ENCODE measurements at regions not wholly inside any gene's neighbourhood (a gene's known extent, or its start where the extent isn't known, plus 50 kb on each side); places are given as distances from the start of the nearest gene placed in this dataset.

DNA sequence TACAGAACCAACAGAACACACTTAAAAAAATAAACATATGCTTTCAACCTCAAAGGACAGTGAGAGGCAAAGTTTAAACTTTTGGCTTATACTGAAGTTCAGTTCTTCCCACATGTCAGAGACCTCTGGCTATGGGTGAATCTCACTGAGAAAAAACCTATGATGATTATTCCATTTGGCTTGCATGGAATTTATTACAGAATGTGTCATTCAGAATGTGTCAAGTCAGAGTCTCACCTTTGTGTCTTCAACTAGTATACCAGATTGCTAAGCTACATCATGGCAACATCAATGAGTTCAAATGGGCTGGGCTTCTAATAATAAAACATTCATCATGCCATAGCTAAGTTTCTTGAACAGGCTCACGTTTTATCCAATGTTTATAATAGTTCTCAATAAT lies 987.0 kb downstream of the NTRK3 start:
- intact Hi-C loops (cut with DNase I; ENCODE audit: low total_unique reads): no loop called here
- Histone ChIP-seq H3K27ac (no peak overlapping the region), H3K4me1 (no peaks in the 10 kb centered on the region), H3K9me3 (no peaks in the 10 kb centered on the region), H3K27me3 (no peaks in the 10 kb centered on the region), H3K4me3 (no peak overlapping the region), H3K36me3 (no peaks in the 10 kb centered on the region)
- in situ Hi-C loops (cut with MboI; ENCODE audit: low sequenced_read_pairs in 4 of 4): no loop called here
- DNase-seq: no peak
- TF ChIP-seq, protein P1, sequence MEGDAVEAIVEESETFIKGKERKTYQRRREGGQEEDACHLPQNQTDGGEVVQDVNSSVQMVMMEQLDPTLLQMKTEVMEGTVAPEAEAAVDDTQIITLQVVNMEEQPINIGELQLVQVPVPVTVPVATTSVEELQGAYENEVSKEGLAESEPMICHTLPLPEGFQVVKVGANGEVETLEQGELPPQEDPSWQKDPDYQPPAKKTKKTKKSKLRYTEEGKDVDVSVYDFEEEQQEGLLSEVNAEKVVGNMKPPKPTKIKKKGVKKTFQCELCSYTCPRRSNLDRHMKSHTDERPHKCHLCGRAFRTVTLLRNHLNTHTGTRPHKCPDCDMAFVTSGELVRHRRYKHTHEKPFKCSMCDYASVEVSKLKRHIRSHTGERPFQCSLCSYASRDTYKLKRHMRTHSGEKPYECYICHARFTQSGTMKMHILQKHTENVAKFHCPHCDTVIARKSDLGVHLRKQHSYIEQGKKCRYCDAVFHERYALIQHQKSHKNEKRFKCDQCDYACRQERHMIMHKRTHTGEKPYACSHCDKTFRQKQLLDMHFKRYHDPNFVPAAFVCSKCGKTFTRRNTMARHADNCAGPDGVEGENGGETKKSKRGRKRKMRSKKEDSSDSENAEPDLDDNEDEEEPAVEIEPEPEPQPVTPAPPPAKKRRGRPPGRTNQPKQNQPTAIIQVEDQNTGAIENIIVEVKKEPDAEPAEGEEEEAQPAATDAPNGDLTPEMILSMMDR (IDR thresholded peaks at IDR 0.05 in 4 of 5, conservative IDR thresholded peaks at IDR 0.05 in 1 of 5): no peak
- TF ChIP-seq POLR2A (IDR thresholded peaks at IDR 0.05): no peak
- no peak for ATAC-seq

DNA sequence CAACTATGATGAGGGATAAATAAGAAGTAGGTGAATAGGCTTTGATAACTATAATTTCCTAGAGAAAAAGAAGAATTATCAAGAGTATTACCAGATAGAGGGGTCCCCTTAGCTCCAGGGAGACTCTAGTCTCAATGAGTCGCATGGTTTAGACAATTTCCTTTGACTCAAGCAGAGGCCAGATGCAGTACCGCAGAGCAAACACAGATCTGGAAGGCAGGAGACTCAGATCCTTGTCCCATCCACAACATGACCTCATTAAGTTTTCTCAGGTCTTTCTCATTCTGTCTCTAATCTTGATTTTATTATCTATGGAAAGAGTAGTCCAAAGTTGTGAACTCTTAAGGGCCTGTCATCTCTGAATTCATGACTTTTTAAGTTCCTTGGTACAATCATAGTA lies 987.9 kb downstream of the NTRK3 start:
- in situ Hi-C loops (cut with MboI; ENCODE audit: low sequenced_read_pairs in 4 of 4): no loop called here
- DNase-seq (no peak), ATAC-seq (no peak)
- H3K27me3 ChIP-seq: no peaks in the 10 kb centered on the region
- no peaks in the 10 kb centered on the region for H3K9me3 ChIP-seq
- H3K27ac ChIP-seq: no peak overlapping the region
- H3K36me3 ChIP-seq: no peaks in the 10 kb centered on the region
- intact Hi-C loops (cut with DNase I; ENCODE audit: low total_unique reads): no loop called here
- no peaks in the 10 kb centered on the region for H3K4me1 ChIP-seq
- H3K4me3 ChIP-seq: no peak overlapping the region
- TF ChIP-seq, protein P1 (IDR thresholded peaks at IDR 0.05 in 4 of 5, conservative IDR thresholded peaks at IDR 0.05 in 1 of 5): no peak
- TF ChIP-seq POLR2A (IDR thresholded peaks at IDR 0.05): no peak

DNA sequence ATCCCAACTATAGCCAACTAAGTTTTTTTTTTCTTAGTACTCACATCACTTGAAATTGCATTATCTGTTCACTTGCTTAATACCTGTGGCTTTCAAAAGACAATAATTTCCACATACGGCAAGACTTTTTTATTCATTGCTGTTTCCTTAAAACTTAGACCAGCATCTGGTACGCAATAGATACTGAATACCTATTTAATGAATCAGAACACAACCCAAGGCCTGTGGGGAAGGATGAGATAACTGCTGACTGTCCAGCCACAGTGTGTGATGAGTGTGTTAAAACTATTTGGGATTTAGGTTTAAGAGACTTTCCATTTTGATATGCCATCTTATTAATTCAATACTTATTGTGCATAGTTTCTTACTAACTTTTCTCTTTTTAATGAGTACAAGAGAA lies 988.7 kb downstream of the NTRK3 start:
- no peaks in the 10 kb centered on the region for H3K4me1 ChIP-seq
- DNase-seq (no peak), ATAC-seq (no peak)
- H3K4me3 ChIP-seq: no peak overlapping the region
- intact Hi-C loops (cut with DNase I; ENCODE audit: low total_unique reads): no loop called here
- TF ChIP-seq POLR2A (IDR thresholded peaks at IDR 0.05): no peak
- TF ChIP-seq, protein P1 (IDR thresholded peaks at IDR 0.05 in 4 of 5, conservative IDR thresholded peaks at IDR 0.05 in 1 of 5): no peak
- H3K27me3 ChIP-seq: no peaks in the 10 kb centered on the region
- H3K27ac ChIP-seq: no peak overlapping the region
- H3K9me3 ChIP-seq: no peaks in the 10 kb centered on the region
- in situ Hi-C loops (cut with MboI; ENCODE audit: low sequenced_read_pairs in 4 of 4): no loop called here
- H3K36me3 ChIP-seq: no peaks in the 10 kb centered on the region

DNA sequence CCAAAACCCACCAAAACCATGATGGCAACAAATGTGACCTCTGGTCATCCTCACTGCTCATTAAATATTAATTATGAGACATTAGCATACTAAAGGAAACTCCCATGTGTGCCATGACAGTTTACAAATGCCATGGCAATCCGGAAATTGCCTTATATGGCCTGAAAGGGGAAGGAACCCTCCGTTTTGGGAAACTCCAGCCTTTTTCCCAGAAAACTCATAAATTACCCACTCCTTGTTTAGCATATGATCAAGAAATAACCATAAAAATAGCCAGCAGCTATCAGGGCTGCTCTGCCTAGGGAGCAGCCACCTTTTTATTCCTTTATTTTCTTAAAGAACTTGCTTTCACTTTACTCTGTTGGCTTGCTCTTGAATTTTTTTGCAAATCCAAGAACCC lies 992.7 kb downstream of the NTRK3 start:
- Histone ChIP-seq H3K27ac (no peak overlapping the region), H3K36me3 (no peaks in the 10 kb centered on the region), H3K27me3 (no peaks in the 10 kb centered on the region), H3K4me1 (no peaks in the 10 kb centered on the region), H3K9me3 (no peaks in the 10 kb centered on the region), H3K4me3 (no peak overlapping the region)
- DNase-seq: no peak
- no peak for TF ChIP-seq POLR2A (IDR thresholded peaks at IDR 0.05)
- TF ChIP-seq, protein P1 (IDR thresholded peaks at IDR 0.05 in 4 of 5, conservative IDR thresholded peaks at IDR 0.05 in 1 of 5): no peak
- ATAC-seq: no peak
- in situ Hi-C loops (cut with MboI; ENCODE audit: low sequenced_read_pairs in 4 of 4) (no loop called here), intact Hi-C loops (cut with DNase I; ENCODE audit: low total_unique reads) (no loop called here)

DNA sequence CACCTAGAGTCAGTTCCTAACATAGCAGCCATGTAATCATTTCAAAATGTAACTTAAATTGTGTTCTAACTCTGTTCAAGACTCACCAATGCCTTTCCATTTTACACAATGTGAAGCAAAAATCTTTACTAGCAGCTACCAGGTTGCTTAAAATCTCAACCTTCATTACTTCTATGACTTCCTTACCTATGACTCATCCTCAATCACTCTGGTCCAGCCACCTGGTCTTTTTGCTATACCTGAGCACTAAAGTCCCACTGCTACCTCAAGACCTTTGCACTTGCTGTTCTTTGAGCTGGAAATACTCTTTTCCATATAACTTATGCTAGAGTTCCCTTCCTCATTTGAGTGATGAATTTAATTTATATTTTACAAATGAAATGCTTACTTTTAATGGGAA lies 993.2 kb downstream of the NTRK3 start:
- H3K4me1 ChIP-seq: no peaks in the 10 kb centered on the region
- H3K9me3 ChIP-seq: no peaks in the 10 kb centered on the region
- DNase-seq: no peak
- intact Hi-C loops (cut with DNase I; ENCODE audit: low total_unique reads): no loop called here
- ATAC-seq: no peak
- H3K36me3 ChIP-seq: no peaks in the 10 kb centered on the region
- no peak overlapping the region for H3K27ac ChIP-seq
- TF ChIP-seq POLR2A (IDR thresholded peaks at IDR 0.05): no peak
- H3K4me3 ChIP-seq: no peak overlapping the region
- H3K27me3 ChIP-seq: no peaks in the 10 kb centered on the region
- in situ Hi-C loops (cut with MboI; ENCODE audit: low sequenced_read_pairs in 4 of 4): no loop called here
